SH-SY5Y (cell line): ENCODE measurements at regions not wholly inside any gene's neighbourhood (a gene's known extent, or its start where the extent isn't known, plus 50 kb on each side); places are given as distances from the start of the nearest gene placed in this dataset.

Experiments
- GATA2 ChIP-seq: IDR thresholded peaks from 2 replicates; pipeline ENCODE4 v1.6.1; 2011; ENCODE audit warnings: mild to moderate bottlenecking, low read depth, low read length
- GATA3 ChIP-seq: IDR thresholded peaks from 2 replicates; pipeline ENCODE4 v1.6.1; 2011; ENCODE audit warnings: low read depth, mild to moderate bottlenecking, low read length, moderate library complexity

- TF ChIP-seq GATA2, result no peak
- no peak for TF ChIP-seq GATA3
Measured at GRCh38 chr9:2290382-2290781, 275.2 kb downstream of the SMARCA2 start.
